NCI-H774 (cell line): ENCODE measurements at regions not wholly inside any gene's neighbourhood (a gene's known extent, or its start where the extent isn't known, plus 50 kb on each side); places are given as distances from the start of the nearest gene placed in this dataset.
A peak's percentile ranks its signal among the peaks of the same experiment; 100 is the strongest.

Experiments
- DNase-seq: peaks from one replicate; lab custom pipeline; 2025; lab: John Stamatoyannopoulos, UW

DNA sequence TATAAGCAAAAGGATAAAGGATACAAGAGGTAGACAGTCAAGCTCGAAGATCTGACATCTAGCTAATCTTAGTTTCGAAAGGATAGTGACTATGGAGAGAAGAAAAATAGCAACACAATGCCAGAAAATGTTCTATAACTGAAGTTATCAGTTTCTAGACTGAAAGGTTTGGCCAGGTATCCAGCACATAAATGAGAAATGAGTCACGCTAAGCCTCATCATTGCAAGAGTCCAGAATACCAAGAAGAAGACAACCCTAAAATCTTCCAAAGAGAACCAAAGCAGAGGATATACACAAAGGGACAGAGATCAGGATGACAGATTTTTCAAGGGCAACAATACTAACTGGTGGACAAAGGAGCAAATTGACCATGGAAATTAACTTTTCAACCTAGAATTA is 237.0 kb downstream of the POSTN start:
- no peak for DNase-seq

DNA sequence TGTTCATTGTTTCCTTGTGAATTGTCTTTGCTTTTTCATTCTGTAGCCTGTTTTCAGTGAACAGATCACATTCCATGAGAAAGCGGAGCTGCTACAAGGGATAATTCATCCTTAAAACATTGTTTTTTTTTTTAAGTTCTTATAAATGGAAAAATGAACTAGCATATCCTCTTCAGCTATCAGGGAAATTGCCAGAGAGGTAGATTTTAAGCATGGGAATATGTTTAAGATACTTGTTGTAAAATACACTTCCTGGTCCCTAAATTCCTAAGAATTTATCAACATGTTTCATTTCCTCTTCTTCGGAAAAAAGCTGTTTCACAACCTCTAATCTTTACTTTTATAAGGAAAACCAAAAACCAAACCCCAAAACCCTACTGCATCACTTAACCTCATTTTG is 238.0 kb downstream of the POSTN start:
- DNase-seq = no peak

DNA sequence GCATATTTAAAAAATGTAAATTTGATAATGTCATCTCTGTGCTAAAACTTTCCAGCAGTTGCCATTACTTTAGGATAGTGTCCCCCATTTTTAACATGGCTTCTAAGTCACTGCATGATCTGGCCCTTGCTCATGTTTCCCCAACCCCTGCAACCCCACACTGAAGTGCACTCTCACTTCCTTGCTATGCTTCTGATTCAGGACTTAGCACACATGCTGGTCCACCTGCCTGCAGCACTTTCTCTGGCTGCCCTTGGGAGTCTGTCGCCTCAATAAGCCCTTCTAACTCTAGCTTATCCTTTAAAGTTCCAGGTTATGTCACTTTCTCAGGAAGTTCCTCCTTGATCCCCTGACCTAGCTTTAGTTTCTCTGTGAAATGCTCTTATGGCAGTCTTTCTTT is 241.0 kb downstream of the POSTN start:
- no peak for DNase-seq

DNA sequence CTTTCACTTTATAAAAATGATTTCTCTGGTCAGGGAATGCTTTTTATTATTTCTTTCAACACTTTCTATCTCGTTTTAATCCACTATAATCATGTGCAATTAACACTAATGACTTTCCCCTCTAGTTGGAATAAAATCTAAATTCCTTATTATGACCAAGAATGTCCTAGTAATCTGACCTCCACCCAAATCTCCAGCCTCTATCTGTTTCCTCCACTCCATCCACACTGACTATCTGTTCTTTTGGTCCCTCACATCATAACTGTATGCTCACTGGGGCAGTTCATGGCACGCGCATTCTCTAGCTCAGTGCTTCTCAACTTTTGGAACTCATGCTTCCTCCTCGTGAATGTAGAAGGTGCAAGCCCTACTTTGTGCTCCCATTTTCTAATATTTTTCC is 244.7 kb downstream of the POSTN start:
- no peak for DNase-seq

DNA sequence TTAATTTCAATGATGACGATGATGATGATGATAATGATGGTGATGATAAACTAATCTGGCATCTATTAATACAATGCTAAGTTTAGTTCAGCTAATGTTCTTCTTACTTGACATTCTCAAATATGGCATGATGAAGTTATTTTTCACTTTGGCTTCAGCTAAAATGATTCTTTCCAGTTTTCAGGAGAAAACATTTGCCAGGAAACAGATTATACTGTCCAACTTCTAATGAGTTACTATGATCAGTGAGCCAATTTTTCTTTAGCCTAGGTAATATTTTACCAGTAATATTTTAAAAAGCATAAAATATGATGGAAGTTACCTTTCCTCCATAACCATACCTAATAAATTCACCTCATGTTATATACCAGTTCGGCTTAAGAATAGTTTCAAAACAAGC is 245.7 kb upstream of the CSNK1A1L start:
- no peak for DNase-seq

DNA sequence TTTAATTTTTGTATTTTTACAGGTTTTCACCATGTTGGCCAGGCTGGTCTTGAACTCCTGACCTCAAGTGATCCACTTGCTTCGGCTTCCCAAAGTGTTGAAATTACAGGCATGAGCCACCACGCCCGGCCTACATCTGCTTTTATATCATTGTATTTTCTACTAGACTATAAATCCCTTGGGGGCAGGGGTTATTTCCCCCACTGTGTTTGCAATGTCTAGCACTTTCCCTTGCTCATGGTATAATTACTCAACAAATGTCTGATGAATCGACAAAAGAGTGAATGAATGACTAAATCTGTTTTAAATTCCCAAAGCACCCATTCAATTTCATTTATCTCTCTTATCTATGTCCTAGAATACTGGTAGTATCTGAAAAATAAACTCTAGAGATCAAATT is 244.5 kb upstream of the CSNK1A1L start:
- DNase-seq = no peak

DNA sequence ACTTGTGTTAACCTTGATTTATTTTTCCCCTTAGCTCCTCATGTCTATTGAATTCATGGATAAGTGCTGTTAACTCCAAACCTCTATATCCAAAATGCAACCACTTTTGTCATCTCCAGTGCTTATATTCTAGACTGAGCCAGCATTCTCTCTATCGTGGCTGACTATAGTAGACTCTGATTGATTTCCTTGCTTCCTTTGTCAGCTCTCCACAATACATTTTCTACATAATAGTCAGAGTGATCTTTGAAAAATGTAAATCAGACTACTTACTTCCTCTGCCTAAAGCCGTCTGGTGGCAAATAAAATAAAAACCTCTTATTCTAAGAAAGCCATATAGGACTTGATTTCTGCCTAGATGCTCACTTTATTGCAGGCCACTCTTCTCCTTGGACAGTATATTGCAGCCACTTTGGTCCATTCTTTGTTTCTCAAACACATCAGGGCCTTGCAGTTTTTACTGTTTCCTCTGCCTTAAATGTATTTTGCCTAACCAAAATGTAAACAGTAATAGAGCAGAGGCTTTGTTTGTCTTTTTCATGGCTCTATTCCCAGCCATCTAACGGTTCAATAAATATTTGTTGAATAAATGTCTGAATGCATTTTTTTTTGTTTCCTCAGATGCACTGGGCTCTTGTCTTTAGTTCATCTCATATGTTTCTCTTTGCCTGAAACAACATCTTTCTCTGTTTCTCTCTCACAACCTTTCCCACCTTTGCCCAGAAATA is 243.6 kb upstream of the CSNK1A1L start:
- peak; percentile 5 for DNase-seq

DNA sequence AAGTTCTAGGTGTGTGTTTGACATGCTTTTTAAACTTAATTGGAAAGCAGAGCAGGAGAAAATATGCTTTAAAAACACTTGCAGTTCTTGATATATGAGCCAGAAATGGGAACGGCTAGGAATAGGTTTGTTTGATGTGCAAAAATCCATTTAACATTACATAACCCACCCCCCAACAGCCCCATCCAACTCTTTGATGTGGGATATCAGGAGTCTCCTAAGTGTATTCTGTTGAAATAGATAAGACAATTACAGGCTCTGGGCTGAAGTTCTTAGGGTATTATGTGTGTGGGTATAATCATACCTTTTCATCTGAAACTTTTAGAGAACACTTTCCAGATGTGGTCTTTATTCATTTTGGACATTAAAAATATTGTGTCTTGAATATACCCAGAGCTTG is 240.4 kb upstream of the CSNK1A1L start:
- no peak for DNase-seq

DNA sequence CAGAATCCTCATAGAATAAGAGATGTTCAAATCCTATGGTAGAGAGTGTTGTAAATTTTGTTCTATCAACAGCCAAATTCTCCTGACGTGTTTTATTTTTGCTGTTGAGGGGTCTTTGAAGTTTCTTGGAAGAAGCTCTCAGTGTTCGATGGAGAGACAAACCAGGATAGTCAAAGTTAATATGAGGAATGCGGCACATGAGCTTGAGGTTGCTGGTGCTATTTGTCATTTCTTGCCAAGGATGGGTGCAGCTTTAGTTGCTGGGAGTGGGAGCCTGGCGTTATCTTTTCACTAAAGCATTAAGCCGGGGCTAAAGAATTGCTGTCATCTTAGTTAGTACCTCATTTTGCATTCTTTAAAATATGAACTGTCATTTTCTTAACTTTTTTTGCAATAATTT is 239.9 kb upstream of the CSNK1A1L start:
- DNase-seq = no peak

DNA sequence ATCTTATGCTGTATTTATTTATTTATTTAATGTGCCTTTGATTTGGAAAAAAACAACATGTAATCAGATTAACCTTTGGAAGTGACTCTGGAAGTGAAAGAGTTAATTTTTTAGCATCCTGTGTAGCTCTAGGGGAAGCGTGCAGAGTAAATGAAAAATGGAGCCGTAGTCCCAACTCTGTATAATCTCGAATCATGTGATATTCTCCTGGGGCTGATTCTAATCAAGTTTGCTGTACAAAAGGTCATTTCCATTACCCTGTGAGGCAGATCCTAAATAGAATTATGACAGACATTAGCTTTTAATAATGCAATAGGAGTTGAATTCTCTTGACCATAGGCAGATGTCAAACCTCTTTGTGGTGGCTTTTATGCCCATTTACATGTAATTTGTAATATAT is 238.6 kb upstream of the CSNK1A1L start:
- no peak for DNase-seq

DNA sequence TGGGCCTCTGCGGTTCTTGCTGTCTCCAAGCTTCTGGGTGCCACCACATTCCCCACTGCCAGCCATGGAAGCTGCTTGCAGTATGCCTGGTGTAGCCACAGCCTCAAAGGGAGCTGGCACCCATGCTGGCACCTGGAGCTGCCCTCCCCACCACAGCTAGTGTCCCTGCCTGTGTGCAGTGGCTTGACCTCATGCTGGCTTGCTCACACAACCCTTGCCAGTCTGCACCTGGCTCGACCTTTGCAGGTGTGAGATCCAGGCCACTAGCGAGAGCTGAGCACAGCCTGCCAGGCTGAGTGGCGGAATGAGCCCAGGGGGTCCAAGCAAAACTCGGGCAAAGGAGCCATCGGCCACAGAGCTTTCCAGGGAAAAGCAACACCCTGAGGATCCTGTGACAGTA is 236.7 kb upstream of the CSNK1A1L start:
- no peak for DNase-seq

DNA sequence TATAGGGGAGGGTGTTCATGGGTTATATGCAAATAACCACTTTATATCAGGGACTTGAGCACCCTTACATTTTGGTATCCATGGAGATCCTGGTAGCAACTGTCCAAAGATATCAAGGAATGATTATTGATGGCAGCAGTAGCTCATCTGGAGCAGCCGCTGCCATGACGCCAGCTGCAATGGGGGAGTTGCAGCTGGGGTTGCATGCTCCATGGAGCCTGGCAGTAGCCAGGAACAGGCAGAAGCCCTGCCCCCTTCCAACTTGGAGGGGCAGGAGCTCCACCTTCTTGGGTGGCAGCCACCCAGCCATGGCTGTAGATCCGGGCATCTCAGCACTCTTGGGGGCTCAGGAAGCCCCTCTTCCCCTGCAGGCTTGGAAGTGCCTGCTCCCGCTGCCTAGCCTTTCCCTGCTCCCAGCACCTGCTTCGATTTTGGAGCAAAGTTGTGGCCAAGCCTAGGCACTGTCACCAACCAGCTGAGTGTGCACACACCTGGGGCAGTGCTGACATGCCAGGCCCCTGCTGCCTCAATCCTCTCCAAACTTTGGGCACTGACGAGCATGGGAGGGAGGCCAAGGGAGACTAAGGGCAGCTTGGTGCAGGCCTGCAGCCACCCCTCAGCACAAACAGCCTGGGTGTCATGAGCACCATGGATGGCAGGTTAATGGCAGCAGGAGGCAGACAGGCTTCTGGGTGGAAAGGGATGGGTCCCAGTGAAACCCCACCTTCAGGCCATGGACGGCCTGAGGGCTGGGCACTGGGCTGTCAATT is 235.6 kb upstream of the CSNK1A1L start:
- no peak for DNase-seq

DNA sequence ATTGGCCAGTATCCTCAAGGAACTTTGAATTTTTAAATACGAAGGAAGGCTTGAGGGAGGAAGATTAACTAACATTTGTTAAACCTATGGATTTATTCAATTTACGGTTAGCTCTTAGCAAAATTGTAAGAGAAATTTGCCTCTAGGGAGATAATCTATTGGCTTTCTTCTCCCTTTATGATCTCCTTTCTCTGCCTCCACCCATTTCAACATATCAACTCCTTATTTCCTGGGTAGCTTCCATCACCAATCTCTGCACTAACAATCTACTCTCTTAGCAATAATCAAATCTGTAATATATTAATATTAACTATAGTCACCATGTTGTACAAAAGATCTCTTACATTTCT is 233.9 kb upstream of the CSNK1A1L start:
- no peak for DNase-seq

DNA sequence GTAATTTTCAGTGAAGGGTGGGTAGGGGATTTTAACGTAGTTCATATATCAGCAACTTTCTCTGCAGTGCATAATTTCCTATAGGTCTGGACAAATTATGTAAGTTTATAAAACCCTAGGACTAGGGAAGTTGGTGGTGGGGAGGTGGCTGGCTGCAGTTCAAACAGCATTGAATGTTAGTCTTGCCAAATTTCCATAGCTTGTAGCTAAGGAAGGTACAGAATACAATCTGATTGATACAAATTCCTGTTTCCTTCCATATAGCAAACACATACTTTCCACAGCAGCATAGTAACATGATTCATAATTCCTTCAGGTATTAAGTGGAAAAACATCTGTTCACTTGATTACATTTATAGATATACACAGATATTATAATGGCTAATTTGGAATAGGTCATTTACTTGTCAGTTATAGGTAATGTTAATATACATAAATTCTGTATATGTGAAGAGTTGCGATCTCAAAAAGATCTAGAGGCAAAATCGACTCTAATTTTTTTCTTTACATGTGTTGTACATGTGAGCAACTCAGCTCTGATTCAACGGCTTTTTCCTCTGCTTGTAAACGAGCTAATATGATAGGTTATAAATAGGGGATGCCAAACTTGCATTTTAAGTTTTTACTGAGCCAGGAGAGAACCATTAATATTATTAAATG is 233.4 kb upstream of the CSNK1A1L start:
- no peak for DNase-seq

DNA sequence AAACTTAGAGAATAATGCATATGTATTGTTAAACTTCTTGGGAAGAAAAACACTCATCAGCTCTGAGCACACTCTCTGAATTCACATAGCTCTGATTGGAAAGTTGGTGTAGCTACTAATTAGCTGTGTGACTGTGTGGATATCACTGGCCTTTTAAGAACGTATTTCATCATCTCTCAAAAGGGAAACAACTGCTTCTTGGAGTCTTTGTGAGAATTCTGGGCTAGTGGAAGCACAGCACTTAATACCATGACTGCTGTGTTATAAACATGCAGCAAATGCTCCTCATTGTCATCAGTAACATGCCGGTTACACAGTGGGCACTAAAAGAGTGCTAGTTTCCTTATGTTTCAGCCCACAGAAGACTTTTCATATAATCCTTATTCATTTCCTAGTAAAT is 220.9 kb upstream of the CSNK1A1L start:
- DNase-seq = no peak

DNA sequence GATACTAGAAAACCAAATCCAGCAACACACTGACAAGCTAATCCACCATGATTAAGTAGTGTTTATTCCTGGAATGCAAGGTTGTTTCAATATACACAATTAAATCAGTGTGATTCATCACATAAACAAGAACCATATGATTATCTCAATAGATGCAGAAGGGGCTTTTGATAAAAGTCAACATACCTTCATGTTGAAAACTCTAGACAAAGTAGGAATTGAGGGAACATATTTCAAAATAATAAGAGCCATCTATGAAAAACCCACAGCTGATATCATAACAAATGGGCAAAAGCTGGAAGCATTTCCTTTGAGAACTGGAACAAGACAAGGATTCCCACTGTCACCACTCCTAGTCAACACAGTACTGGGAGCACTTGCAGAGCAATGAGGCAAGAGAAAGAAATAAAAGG is 213.6 kb upstream of the CSNK1A1L start:
- no peak for DNase-seq

DNA sequence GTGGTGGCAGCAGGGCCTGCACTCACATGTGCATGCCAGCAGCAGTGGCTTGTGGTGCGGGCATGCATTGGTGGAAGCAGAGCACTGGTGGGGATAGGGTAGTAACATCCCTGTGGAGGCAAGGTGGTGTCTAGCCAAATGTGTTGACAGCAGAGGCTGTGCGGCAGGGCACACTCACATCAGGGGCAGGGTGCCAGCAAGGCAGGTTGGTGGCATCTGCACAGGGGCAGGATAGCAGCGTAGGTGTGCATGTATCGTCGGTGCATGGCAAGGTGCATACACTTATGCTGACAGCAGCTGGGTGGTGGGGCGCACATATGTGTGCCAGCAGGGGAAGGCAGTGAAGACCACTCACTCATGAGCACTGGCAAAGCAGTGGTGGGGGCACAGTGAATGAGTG is 211.5 kb upstream of the CSNK1A1L start:
- DNase-seq = no peak

DNA sequence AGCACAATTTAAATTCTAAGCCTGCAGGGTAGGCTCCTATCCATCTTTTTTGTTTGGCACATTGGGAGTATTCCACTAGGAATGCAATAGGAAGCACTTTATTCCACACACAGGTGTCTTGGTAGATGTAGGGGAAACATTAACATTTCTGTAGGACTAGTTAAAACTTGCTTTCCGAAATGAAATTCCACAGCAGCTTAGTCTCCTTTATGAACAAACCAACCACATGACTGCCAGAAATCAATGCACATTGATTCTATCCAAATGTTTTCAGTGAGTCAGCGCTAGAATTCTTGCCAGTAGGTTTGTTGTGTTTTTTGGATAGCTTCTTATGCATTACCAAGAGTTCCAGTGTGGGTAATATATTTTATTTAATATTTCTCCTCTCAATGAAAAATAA is 207.9 kb upstream of the CSNK1A1L start:
- no peak for DNase-seq

DNA sequence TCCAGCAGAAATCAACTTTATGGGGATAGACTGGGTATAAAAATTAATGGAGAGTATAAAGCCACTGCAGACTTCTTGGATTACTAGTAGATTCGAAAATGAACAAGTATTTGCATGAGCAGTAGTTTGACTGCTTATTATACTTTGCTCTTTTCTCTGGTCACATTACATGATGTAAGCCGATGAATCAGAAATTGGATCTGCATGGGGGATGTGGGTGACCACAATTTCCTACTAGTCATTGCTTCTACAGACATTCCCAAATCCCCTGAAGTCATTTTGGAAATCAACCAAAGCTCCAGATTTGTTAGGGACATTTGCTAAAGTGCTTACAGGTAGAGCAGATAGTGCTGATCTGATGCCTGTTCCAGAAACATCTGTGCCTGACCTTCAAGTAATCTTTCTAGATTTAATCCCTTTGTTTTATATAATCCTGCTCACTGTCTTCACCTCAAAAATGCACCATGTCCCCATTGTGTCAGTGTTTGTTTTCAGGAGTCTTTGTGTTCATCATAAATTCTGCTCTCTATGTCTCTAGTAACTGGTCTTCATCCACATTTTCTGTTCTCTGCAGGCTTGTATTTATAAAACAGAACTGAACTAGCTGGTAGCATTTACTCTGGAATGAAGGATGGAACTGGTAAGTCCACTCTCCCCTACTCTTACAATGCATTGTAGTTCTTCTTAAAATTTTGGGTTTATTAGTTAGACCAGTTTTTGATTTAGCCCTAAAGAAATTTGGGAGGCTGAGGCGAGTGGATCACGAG is 201.5 kb upstream of the CSNK1A1L start:
- DNase-seq = no peak

DNA sequence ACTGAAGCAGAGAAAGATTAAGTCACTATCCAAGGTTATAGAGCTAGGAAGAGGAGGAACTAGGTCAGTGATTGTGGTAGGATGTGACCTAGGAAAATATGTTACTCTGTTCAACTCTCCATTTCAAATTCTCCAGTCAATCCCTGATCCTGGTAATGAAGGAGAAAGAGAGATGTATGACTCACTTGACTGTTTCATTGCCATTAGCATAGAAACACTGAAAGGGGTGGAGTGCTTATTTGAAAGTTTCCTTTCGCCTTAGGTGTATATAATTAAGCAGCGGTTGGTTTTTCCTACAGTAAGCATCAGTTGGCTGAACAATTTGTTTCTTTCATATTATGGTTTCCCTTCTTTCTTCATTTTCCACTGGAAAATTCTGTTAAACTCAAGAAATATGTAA is 198.1 kb upstream of the CSNK1A1L start:
- DNase-seq = no peak

DNA sequence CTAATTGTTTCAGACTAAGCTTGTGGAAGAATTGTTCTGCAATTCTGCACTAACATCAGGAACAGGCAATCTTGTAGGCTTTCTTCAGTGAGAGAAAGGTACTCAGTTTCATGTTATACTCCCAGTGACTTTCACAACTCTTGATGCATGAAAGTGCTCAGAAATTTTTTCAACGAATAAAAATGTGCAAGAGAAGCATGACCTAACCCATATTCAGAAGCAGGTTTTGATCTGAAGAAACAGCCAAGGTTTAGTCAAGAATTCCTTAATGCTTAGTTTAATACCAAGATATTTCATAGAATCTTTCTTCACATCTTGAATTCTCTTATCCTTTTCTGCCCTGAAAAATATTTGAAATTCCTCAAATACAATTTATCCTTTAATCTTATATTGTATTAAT is 197.2 kb upstream of the CSNK1A1L start:
- no peak for DNase-seq

DNA sequence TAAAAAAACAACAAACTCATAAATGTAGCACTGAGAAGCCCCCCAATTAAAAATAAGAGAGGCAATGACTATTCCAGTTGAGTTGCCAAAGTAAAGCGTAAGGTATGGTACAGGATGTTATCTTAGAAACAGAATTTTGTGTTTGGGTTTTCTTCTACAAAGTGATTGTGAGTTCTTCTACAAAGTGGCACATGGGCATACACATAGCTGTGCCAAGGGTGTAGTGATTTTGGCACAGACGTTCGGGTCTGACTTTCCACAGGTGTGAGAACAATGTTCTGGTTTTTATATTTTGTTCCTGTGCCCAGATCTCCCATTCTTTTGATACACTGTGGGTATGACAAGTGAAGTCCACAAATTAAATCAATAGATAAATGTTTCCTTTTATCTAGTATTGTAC is 190.1 kb upstream of the CSNK1A1L start:
- no peak for DNase-seq

DNA sequence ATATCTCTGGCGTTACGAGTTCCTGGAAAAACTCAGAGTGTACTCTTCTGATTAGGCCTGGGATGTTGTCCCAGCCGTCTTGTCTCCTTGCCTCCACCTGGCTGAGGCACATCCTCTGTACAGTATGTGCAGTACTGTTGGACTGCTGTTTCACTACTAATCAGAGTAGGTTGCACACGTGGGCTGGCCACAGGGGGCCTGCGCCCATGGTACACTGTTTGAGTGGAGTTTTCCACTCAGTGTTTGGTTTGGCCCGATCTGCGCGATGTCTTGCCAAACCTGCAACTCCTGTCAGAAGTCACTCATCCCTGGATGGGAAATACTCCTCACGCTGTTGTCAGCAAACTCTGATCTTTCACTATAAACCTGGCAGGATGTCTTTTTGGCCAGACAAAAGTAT is 189.6 kb upstream of the CSNK1A1L start:
- no peak for DNase-seq
